Gastrocnemius medialis (tissue), 4 donors: ENCODE measurements at regions not wholly inside any gene's neighbourhood (a gene's known extent, or its start where the extent isn't known, plus 50 kb on each side); places are given as distances from the start of the nearest gene placed in this dataset.

Experiments used
- CTCF ChIP-seq, 5 experiments: fragments of 450-650 bp in 3 of 5; fragments of 200-600 bp in 2 of 5; sonication (generic) in 2 of 5; IDR thresholded peaks in 4 of 5; conservative IDR thresholded peaks in 1 of 5; 1 replicate in 4 of 5; 2 replicates in 1 of 5; pipeline ENCODE4 v1.5.1; 2016 to 2019; ENCODE audit warnings: antibody characterized with exemption in 5 of 5, mild to moderate bottlenecking in 3 of 5, moderate library complexity in 3 of 5
- POLR2A ChIP-seq, 2 donors: fragments of 450-650 bp; IDR thresholded peaks; one replicate each; pipeline ENCODE4 v1.6.1; 2017; ENCODE audit warnings: antibody characterized with exemption in 2 of 2, mild to moderate bottlenecking in 2 of 2, moderate library complexity in 2 of 2

GRCh38 chr5:51486158-51486557 is 102.9 kb downstream of the ISL1 start:
- TF ChIP-seq POLR2A (IDR thresholded peaks at IDR 0.05), result no peak
- TF ChIP-seq CTCF (IDR thresholded peaks at IDR 0.05 in 4 of 5, conservative IDR thresholded peaks at IDR 0.05 in 1 of 5), result no peak
